ENCODE measurements at regions not wholly inside any gene's neighbourhood (a gene's known extent, or its start where the extent isn't known, plus 50 kb on each side); places are given as distances from the start of the nearest gene placed in this dataset.

DNA sequence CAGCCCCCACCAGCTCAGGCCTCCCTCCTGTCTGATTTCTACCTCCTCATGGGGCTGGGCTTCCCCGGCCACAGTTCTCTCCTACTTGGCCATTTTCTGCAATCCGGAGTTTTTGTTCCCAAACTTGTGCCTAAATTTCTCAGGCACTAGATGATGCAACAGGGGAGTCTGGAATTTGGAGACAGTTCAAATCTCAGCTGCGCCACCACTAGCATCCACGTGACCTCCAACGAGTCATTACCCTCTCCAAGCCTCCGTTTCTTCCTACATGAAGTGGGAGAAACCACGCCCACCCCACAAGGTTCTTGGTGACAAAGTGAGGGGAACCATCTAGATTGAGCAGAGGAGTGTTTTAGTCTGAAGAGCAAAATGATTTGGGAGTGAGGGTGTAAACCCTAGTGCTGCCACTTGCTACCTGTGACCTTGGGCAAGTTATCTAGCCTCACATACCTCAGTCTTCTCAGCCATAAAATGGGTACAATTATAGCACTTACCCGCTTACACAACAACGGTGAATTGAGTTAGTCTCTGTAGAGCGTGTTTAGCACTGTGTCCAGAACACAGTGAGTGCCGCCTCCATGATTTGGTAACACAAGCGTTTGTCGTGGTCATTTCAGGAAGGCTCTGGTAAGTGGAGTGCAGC lies 61.4 kb upstream of the ASAP2 start:
- intact Hi-C loops (cut with DNase I) = loop anchor here in 2 of 4 donors (10.0 kb wide), 2 partner anchors 60 to 200 kb away; partner anchors contain the start of gene ASAP2 (in 1 of the 2)
- DNase-seq = peak in 2 of 3 donors; percentile 65 to 70
- H3K9me3 ChIP-seq (ENCODE audit: control insufficient read depth, low read length) = no peaks in the 10 kb centered on the region
- no peaks in the 10 kb centered on the region for H3K27me3 ChIP-seq (ENCODE audit: control insufficient read depth, insufficient read depth)
- 68% methylated on average over 13 of the region's 13 CpGs for WGBS
- H3K27ac ChIP-seq (ENCODE audit: low read length) = no peak overlapping the region
- H3K4me1 ChIP-seq (ENCODE audit: control insufficient read depth, insufficient read depth, low read length) = no peaks in the 10 kb centered on the region
- no peak overlapping the region for H3K4me3 ChIP-seq (ENCODE audit: low read length)
- peak in 1 of 2 donors; percentile 6 for ATAC-seq

DNA sequence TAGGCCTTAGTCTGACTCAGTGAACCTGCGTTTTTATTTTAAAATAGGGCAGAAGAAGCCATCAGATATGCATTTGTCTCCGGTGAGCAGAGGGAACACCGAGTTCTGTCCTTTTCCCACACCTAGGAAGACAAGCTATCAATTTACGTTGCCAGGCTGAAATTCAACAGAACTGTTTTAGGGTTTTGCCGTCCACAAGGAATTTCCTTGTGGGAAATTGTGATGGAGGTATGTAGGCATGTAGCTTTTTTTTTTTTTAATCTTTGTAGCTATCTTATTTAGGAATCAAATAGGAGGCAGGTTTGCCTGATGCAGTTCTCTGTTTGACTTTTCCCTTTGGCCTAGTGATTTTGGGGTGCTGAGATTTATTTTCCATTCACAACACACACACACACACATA lies 62.0 kb upstream of the ASAP2 start:
- ATAC-seq = no peak
- no peaks in the 10 kb centered on the region for H3K4me1 ChIP-seq (ENCODE audit: control insufficient read depth, insufficient read depth, low read length)
- H3K4me3 ChIP-seq (ENCODE audit: low read length) = no peak overlapping the region
- no peak for DNase-seq
- H3K27me3 ChIP-seq (ENCODE audit: control insufficient read depth, insufficient read depth) = no peaks in the 10 kb centered on the region
- WGBS = 82% methylated on average over 5 of the region's 5 CpGs
- H3K27ac ChIP-seq (ENCODE audit: low read length) = no peak overlapping the region
- H3K9me3 ChIP-seq (ENCODE audit: control insufficient read depth, low read length) = no peaks in the 10 kb centered on the region
- intact Hi-C loops (cut with DNase I) = loop anchor here (5.0 to 10.0 kb wide), 3 partner anchors 60 to 200 kb away; partner anchors contain the start of gene ASAP2 (in 1 of the 4)

DNA sequence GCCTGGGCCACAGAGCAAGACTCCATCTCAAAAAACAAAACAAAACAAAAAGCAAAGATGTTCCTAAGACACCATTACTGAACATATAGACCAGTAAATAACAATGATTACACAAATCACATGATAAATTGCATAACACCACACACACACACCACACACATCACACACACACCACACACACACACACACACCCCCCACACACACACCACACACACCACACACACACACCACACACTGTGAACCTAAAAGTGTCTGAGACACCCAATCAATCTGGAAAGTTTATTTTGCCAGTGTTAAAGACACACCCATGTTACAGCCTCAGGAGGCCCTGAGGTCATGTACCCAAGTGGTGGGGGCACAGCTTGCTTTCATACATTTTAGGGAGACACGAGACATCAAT lies 62.6 kb upstream of the ASAP2 start:
- no peaks in the 10 kb centered on the region for H3K4me1 ChIP-seq (ENCODE audit: control insufficient read depth, insufficient read depth, low read length)
- WGBS = 98% methylated on average over 1 of the region's 1 CpG
- H3K27me3 ChIP-seq (ENCODE audit: control insufficient read depth, insufficient read depth) = no peaks in the 10 kb centered on the region
- intact Hi-C loops (cut with DNase I) = loop anchor here (5.0 to 10.0 kb wide), 3 partner anchors 61 to 201 kb away; partner anchors contain the start of gene ASAP2 (in 1 of the 4)
- DNase-seq (no peak), ATAC-seq (no peak)
- no peak overlapping the region for H3K4me3 ChIP-seq (ENCODE audit: low read length)
- no peak overlapping the region for H3K27ac ChIP-seq (ENCODE audit: low read length)
- no peaks in the 10 kb centered on the region for H3K9me3 ChIP-seq (ENCODE audit: control insufficient read depth, low read length)

DNA sequence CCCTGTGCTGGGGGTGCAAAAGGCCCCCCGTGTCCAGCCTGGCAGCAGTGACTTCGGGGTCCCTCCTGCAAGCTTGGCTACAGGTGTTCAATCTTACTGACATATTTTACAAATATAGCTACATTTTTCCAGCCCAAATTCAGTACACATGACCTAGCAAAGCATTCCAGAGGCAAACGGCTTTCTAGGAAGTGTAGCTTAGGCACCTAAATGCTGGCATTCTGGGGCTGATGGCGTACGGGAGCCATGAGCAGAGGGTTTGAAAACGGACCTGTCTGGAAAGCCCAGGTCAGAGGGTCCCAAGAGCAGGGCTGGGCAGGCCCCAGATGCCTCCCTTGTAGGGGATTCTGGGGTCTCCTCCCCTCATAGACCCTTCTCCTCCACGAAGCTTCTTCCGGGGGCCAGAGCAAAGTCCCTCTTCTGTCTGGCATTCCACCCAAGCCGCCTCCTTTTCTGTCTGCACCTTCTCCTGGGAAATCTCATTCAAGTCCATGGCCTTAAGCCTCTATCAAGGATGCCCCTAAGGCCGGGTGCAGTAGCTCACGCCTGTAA lies 63.3 kb upstream of the ASAP2 start:
- Histone ChIP-seq H3K4me3 (ENCODE audit: low read length) (no peak overlapping the region), H3K9me3 (ENCODE audit: control insufficient read depth, low read length) (no peaks in the 10 kb centered on the region), H3K27me3 (ENCODE audit: control insufficient read depth, insufficient read depth) (no peaks in the 10 kb centered on the region), H3K27ac (ENCODE audit: low read length) (no peak overlapping the region), H3K4me1 (ENCODE audit: control insufficient read depth, insufficient read depth, low read length) (no peaks in the 10 kb centered on the region)
- ATAC-seq = no peak
- DNase-seq = no peak
- intact Hi-C loops (cut with DNase I) = loop anchor here (2.0 to 10.0 kb wide), 4 partner anchors 61 to 201 kb away; partner anchors contain the start of gene ASAP2 (in 1 of the 4)
- WGBS = 72% methylated on average over 11 of the region's 11 CpGs

DNA sequence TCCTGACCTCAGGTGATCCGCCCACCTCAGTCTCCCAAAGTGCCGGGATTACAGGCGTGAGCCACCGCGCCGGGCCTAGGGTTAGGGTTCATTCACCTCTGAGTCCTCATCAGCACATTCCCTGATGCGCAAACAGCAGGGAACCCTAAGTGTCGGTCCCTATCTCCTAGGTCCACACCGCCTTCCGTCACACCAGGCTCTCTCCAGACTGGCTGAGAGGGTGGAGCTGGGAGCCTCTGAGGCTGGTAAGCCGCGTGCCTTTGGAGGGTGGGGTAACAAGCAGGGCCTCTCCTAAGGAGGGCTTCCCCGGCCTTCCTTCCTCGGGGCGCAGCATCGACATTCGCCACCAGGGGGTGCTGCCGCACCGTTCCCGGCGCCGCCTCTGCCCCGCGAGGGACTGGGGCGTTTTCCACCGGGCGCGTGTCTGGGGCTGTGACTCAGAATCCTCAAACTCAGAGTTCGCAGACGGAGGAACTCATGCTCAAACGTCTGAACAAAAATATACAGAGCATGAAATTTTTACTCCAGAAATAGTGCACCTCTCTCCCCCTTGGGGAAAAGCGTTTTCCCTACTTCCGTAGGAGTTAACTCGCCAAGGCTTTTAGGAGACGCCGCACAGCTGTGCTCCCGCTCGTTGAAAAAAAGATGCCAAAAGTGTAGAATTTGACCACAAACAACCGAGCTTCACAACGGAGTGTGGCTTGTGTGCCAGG lies 63.9 kb upstream of the ASAP2 start:
- no peaks in the 10 kb centered on the region for H3K9me3 ChIP-seq (ENCODE audit: control insufficient read depth, low read length)
- H3K27ac ChIP-seq (ENCODE audit: low read length) = no peak overlapping the region
- DNase-seq (peak; percentile 88 to 95 (median 95)), ATAC-seq (peak; percentile 89 to 90)
- H3K4me1 ChIP-seq (ENCODE audit: control insufficient read depth, insufficient read depth, low read length) = no peaks in the 10 kb centered on the region
- 8% methylated on average over 40 of the region's 40 CpGs for WGBS
- H3K27me3 ChIP-seq (ENCODE audit: control insufficient read depth, insufficient read depth) = no peaks in the 10 kb centered on the region
- no peak overlapping the region for H3K4me3 ChIP-seq (ENCODE audit: low read length)
- intact Hi-C loops (cut with DNase I) = loop anchor here (2.0 to 10.0 kb wide), 4 partner anchors 62 to 202 kb away; partner anchors contain the start of gene ASAP2 (in 1 of the 4)

DNA sequence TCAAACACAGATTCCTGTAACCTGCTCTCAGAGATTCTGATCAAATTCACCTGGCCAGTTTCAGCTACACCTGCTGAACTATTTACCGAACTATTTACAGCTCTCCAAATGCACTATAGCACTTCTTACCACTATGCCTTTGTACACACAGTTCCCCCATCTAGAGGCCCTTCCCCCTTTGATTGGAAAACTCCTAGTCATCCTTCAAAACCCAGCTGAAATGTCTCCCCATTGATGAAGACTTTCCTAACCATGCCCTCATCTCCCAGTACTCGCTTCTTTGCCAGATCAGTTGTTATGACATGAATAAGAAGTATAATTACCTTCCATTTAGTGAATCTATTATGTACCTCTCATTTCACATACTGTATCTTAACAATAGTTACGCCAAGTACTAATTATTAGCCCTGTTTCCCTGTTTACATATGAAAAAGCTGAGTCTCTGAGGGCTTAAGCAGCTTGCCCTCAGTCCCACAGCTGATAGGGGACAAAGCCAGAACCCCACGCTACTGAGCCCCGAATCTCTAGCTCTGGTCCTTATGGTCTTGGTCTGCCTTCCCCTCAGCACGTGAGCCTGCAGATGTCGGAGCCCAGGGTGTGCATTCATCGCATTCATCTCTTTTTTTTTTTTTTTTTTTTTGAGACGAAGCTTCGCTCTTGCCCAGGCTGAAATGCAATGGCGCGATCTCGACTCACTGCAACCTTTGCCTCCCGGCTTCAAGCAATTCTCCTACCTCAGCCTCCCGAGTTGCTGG lies 64.7 kb upstream of the ASAP2 start:
- H3K27ac ChIP-seq (ENCODE audit: low read length) = no peak overlapping the region
- no peaks in the 10 kb centered on the region for H3K4me1 ChIP-seq (ENCODE audit: control insufficient read depth, insufficient read depth, low read length)
- intact Hi-C loops (cut with DNase I) = loop anchor here (2.0 to 10.0 kb wide), 4 partner anchors 63 to 203 kb away; partner anchors contain the start of gene ASAP2 (in 1 of the 4)
- ATAC-seq = no peak
- H3K4me3 ChIP-seq (ENCODE audit: low read length) = no peak overlapping the region
- no peaks in the 10 kb centered on the region for H3K9me3 ChIP-seq (ENCODE audit: control insufficient read depth, low read length)
- WGBS = 94% methylated on average over 15 of the region's 15 CpGs
- no peaks in the 10 kb centered on the region for H3K27me3 ChIP-seq (ENCODE audit: control insufficient read depth, insufficient read depth)
- DNase-seq = no peak

DNA sequence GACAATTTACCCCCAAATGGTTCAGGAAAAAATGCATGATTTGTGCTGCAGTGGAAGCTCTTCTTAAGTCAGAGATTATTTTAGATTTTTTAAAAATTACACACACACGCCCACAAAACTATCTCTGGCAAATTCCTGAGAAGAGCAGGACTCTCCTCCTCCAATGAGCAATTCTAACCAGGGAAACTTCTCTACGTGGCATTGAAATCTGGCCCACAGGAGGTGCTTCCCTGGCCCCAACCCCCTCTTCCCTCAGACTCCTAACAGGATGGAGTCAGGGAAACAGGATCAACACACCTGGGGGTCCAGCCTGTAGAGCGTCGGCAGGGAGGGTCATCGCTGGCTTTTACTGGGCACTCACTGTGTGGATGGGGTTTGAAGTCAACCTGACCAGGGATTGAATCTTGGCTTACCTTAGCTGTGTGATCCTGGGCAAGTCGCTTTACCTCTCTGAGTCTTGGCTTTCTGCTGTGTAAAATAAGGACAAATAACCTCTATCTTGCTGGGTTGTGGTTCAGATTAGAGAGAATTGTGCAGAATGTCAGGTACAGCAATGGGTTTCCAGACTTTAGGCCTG lies 65.4 kb upstream of the ASAP2 start:
- no peak overlapping the region for H3K4me3 ChIP-seq (ENCODE audit: low read length)
- no peak for ATAC-seq
- no peak for DNase-seq
- H3K9me3 ChIP-seq (ENCODE audit: control insufficient read depth, low read length) = no peaks in the 10 kb centered on the region
- no peak overlapping the region for H3K27ac ChIP-seq (ENCODE audit: low read length)
- H3K4me1 ChIP-seq (ENCODE audit: control insufficient read depth, insufficient read depth, low read length) = no peaks in the 10 kb centered on the region
- WGBS = 85% methylated on average over 6 of the region's 6 CpGs
- intact Hi-C loops (cut with DNase I) = loop anchor here (5.0 to 10.0 kb wide), 3 partner anchors 64 to 204 kb away; partner anchors contain the start of gene ASAP2 (in 1 of the 4)
- no peaks in the 10 kb centered on the region for H3K27me3 ChIP-seq (ENCODE audit: control insufficient read depth, insufficient read depth)

DNA sequence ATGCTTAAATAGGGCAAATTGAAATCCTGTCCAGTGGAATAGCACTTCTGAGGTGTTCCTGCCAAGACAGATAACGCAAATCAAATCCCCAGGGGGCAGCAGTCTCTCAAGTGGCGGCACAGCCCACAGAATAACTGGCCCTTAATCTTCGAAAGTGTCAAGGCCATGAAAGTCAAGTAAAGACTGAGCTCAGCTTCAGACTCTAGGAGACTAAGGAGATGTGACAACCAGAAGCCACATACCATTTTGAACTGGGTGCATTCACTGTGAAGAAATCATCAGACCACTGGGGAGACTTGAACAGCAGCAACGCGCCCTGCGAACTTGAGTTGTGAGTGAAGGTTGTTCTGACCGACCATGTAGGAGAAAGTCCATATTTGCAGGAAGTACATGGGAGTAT lies 66.0 kb upstream of the ASAP2 start:
- H3K27ac ChIP-seq (ENCODE audit: low read length) = no peak overlapping the region

DNA sequence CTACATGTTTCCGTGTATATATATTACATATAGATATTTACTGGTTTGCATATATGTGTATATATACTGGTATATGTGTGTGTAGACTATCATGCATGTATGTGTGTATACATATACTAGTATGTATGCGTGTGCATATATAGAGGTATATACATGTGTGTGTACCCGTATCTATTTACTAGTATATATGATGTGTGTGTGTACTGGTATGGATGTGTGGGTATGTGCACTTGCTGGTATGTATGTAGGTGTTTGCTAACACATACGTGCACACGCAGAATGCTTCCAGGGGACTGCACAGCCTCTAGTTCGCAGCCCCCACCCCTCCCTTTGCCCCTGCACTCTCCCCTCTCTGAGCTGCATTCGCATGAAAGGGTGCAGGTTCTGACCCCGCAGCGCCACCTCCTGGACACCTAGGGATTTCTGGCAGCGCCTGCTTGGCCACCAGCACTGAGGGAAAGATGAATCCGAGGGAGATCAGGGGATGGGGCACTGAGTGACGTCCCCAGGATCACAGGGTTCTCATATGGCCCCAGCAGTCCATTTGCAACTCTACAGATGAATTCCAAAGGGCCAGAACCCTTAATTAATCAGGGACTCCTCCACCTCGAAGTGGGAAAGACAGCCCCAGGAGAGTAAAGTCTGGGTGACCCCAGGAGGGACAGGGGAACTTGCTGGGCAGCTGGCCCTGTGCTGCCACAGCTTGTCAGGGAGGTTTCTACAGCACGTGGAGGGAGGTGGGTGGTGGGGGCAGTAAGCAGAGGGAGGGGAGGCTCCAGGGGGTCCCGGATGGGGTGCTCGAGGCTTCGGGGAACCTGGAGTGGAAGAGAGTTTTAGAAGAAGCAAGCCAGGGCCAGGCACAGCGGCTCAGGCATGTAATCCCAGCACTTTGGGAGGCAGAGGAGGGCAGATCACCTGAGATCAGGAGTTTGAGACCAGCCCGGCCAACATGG lies 66.8 kb upstream of the ASAP2 start:
- 36% methylated on average over 19 of the region's 19 CpGs for WGBS
- no peaks in the 10 kb centered on the region for H3K9me3 ChIP-seq (ENCODE audit: control insufficient read depth, low read length)
- intact Hi-C loops (cut with DNase I) = loop anchor here (2.0 to 10.0 kb wide), 5 partner anchors 65 to 267 kb away; partner anchors contain the start of gene ASAP2 (in 1 of the 4)
- peak; percentile 75 to 91 (median 89) for DNase-seq
- H3K27ac ChIP-seq (ENCODE audit: low read length) = no peak overlapping the region
- ATAC-seq = peak; percentile 23 to 39
- H3K4me1 ChIP-seq (ENCODE audit: control insufficient read depth, insufficient read depth, low read length) = no peaks in the 10 kb centered on the region
- no peaks in the 10 kb centered on the region for H3K27me3 ChIP-seq (ENCODE audit: control insufficient read depth, insufficient read depth)
- H3K4me3 ChIP-seq (ENCODE audit: low read length) = no peak overlapping the region

More for the DNA sequence above, 66.0 kb upstream of the ASAP2 start:
- Histone ChIP-seq H3K4me3 (ENCODE audit: low read length) (no peak overlapping the region), H3K9me3 (ENCODE audit: control insufficient read depth, low read length) (no peaks in the 10 kb centered on the region), H3K4me1 (ENCODE audit: control insufficient read depth, insufficient read depth, low read length) (no peaks in the 10 kb centered on the region), H3K27me3 (ENCODE audit: control insufficient read depth, insufficient read depth) (no peaks in the 10 kb centered on the region)
- intact Hi-C loops (cut with DNase I) = loop anchor here (5.0 to 10.0 kb wide), 3 partner anchors 64 to 204 kb away; partner anchors contain the start of gene ASAP2 (in 1 of the 4)
- ATAC-seq = no peak
- WGBS = 68% methylated on average over 7 of the region's 7 CpGs
- DNase-seq = no peak
